ENCODE measurements at regions not wholly inside any gene's neighbourhood (a gene's known extent, or its start where the extent isn't known, plus 50 kb on each side); places are given as distances from the start of the nearest gene placed in this dataset.
"Not testable (repeated sequence)": the region's sequence is repeated elsewhere in the genome, so short reads cannot be mapped to it uniquely, and the experiment has no call there.

- DNase-seq: no peak
Measured at GRCh38 chr17:77087650-77088454, 52.9 kb upstream of the SEC14L1 start.

GRCh38 chr17:77088455-77089123 is 52.2 kb upstream of the SEC14L1 start:
- DNase-seq: peak; percentile 97

- DNase-seq: no peak
Measured at GRCh38 chr17:77089124-77089490, 51.7 kb upstream of the SEC14L1 start.

GRCh38 chr17:77089949-77090348 is 50.8 kb upstream of the SEC14L1 start:
- DNase-seq: not testable (repeated sequence)

- DNase-seq: no peak
Measured at GRCh38 chr17:77090476-77090875, 50.3 kb upstream of the SEC14L1 start.

Data from NCI-H1092 (cell line).